SU-DHL-6 (cell line): ENCODE measurements at regions not wholly inside any gene's neighbourhood (a gene's known extent, or its start where the extent isn't known, plus 50 kb on each side); places are given as distances from the start of the nearest gene placed in this dataset.

ENCODE experiments used
- EZH2phosphoT487 ChIP-seq: fragments of 200-600 bp; sonication (generic), shearing (Covaris generic); conservative IDR thresholded peaks from 2 replicates; pipeline ENCODE4 v1.6.1; 2018; ENCODE audit warnings: mild to moderate bottlenecking, antibody characterized with exemption, low read length, moderate library complexity, mixed read lengths
- TF ChIP-seq, protein P1 (sequence below): fragments of 200-600 bp; sonication (generic); IDR thresholded peaks from one replicate; pipeline ENCODE4 v1.5.1; 2017; ENCODE audit warnings: antibody characterized with exemption, mild to moderate bottlenecking, low read length, moderate library complexity; ENCODE audit not compliant: insufficient read depth, poor library complexity, severe bottlenecking

DNA sequence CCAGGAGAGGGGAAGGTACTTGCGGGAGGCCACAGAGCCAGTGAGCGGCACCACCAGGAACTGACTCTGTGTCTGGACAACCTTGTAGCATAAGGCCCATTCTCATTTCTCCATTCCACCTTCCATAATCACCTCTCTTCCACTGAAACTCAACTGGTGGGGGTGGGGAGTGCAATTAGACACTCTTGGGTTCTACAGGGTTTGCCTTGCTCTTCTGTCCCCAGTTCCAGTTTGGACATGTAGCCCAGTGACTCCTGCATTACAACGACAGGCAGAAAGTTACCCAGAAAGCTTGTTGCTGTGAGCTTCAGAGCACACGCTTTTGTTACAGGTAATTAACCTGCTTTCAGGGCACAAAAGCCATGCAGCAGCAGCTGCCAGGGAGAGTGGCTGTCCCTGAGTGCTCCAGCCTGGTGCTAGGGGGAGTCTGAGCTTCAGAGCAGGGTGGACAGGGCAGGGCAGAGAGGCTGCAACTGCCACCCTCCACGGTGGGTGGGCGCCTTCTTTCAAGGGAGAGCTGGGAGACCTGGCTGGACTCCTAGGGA is 65.2 kb downstream of the COPS8 start:
- TF ChIP-seq, protein P1, sequence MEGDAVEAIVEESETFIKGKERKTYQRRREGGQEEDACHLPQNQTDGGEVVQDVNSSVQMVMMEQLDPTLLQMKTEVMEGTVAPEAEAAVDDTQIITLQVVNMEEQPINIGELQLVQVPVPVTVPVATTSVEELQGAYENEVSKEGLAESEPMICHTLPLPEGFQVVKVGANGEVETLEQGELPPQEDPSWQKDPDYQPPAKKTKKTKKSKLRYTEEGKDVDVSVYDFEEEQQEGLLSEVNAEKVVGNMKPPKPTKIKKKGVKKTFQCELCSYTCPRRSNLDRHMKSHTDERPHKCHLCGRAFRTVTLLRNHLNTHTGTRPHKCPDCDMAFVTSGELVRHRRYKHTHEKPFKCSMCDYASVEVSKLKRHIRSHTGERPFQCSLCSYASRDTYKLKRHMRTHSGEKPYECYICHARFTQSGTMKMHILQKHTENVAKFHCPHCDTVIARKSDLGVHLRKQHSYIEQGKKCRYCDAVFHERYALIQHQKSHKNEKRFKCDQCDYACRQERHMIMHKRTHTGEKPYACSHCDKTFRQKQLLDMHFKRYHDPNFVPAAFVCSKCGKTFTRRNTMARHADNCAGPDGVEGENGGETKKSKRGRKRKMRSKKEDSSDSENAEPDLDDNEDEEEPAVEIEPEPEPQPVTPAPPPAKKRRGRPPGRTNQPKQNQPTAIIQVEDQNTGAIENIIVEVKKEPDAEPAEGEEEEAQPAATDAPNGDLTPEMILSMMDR = no peak
- TF ChIP-seq EZH2phosphoT487 = no peak
